IMR-90 (cell line): ENCODE measurements at regions not wholly inside any gene's neighbourhood (a gene's known extent, or its start where the extent isn't known, plus 50 kb on each side); places are given as distances from the start of the nearest gene placed in this dataset.

Source experiments
- ATAC-seq: fragments of 200-7000 bp; cut with Tn5 transposase; 2 replicates; pipeline ENCODE4 v1.9.1; 2020; ENCODE audit warnings: low read depth, mild to moderate bottlenecking, moderate library complexity
- BruUV-seq: library from RNA; stranded (reverse); fragments of 400-500 nt; replicated peaks from 2 replicates; lab custom pipeline; 2021; lab: Mats Ljungman, UMichigan
- CTCF ChIA-PET: fragments of 300-600 bp; formaldehyde crosslinking; extraction: SDS; loops from one replicate; lab custom pipeline; 2021; ENCODE audit warnings: antibody characterized with exemption; lab: Yijun Ruan, JAX
- POLR2A ChIA-PET: fragments of 300-600 bp; sonication (Branson Sonifier 250); formaldehyde crosslinking; loops from one replicate; lab custom pipeline; 2022; ENCODE audit warnings: antibody characterized with exemption; ENCODE audit not compliant: unreplicated experiment; lab: Charles Lee
- DNase-seq: peaks from one replicate; pipeline ENCODE4 v3.0.0; 2013
- H2AFZ ChIP-seq: replicated peaks from 2 replicates; pipeline ENCODE3; 2013; ENCODE audit warnings: low read length, mild to moderate bottlenecking; ENCODE audit not compliant: poor library complexity
- H2AK5ac ChIP-seq: 2 replicates; pipeline ENCODE4 v1.6.1; 2013; ENCODE audit warnings: low read depth, low read length, inconsistent platforms
- H2AK9ac ChIP-seq: replicated peaks from 2 replicates; pipeline ENCODE3; 2013; ENCODE audit warnings: mild to moderate bottlenecking, low read depth, low read length, moderate library complexity; ENCODE audit not compliant: poor library complexity
- H2BK120ac ChIP-seq: 2 replicates; pipeline ENCODE4 v1.6.1; 2013; ENCODE audit warnings: low read depth, low read length, inconsistent platforms
- H2BK15ac ChIP-seq: 3 replicates; pipeline ENCODE4 v1.6.1; 2013; ENCODE audit warnings: low read depth, low read length, inconsistent platforms
- H2BK20ac ChIP-seq: 2 replicates; pipeline ENCODE4 v1.6.1; 2013; ENCODE audit warnings: low read depth, mild to moderate bottlenecking, inconsistent platforms, low read length, moderate library complexity
- H2BK5ac ChIP-seq: 2 replicates; pipeline ENCODE4 v1.6.1; 2013; ENCODE audit warnings: mild to moderate bottlenecking, low read depth, low read length, inconsistent platforms; ENCODE audit not compliant: poor library complexity, severe bottlenecking
- H3K14ac ChIP-seq: replicated peaks from 2 replicates; pipeline ENCODE4 v1.6.1; 2013; ENCODE audit warnings: low read depth, low read length, inconsistent platforms
- H3K18ac ChIP-seq: 2 replicates; pipeline ENCODE4 v1.6.1; 2013; ENCODE audit warnings: low read depth, low read length, control low read depth
- H3K23ac ChIP-seq: 2 replicates; pipeline ENCODE4 v1.6.1; 2013; ENCODE audit warnings: low read depth, low read length, inconsistent platforms
- H3K27ac ChIP-seq: 2 replicates; pipeline ENCODE4 v1.5.1; 2013; ENCODE audit warnings: mild to moderate bottlenecking, control low read depth, low read length; ENCODE audit not compliant: insufficient read depth
- H3K27me3 ChIP-seq: 2 replicates; pipeline ENCODE4 v1.6.1; 2013; ENCODE audit warnings: low read length; ENCODE audit not compliant: control insufficient read depth, insufficient read depth
- H3K36me3 ChIP-seq: 2 replicates; pipeline ENCODE4 v1.6.1; 2013; ENCODE audit warnings: low read length, mixed read lengths; ENCODE audit not compliant: control insufficient read depth, insufficient read depth
- H3K4ac ChIP-seq: 2 replicates; pipeline ENCODE4 v1.6.1; 2013; ENCODE audit warnings: low read depth, low read length, inconsistent platforms
- H3K4me1 ChIP-seq: 2 replicates; pipeline ENCODE4 v1.6.1; 2013; ENCODE audit warnings: low read length, mixed read lengths; ENCODE audit not compliant: control insufficient read depth, insufficient read depth
- H3K4me2 ChIP-seq: 2 replicates; pipeline ENCODE4 v1.6.1; 2013; ENCODE audit warnings: low read depth, mild to moderate bottlenecking, control low read depth, low read length, moderate library complexity
- H3K4me3 ChIP-seq: 2 replicates; pipeline ENCODE4 v1.5.1; 2013; ENCODE audit warnings: low read depth, mild to moderate bottlenecking, control low read depth, low read length, moderate library complexity; ENCODE audit not compliant: insufficient read depth
- H3K56ac ChIP-seq: 2 replicates; pipeline ENCODE4 v1.6.1; 2013; ENCODE audit warnings: low read length, inconsistent platforms; ENCODE audit not compliant: insufficient read depth; ENCODE audit errors: extremely low read depth
- H3K79me1 ChIP-seq, 2 experiments: 2 replicates each; pipeline ENCODE4 v1.6.1; 2013; ENCODE audit warnings: low read length in 2 of 2, inconsistent platforms in 1 of 2, low read depth in 1 of 2
- H3K9ac ChIP-seq: 2 replicates; pipeline ENCODE4 v1.6.1; 2013; ENCODE audit warnings: low read depth, low read length, control low read depth
- H3K9me1 ChIP-seq: 2 replicates; pipeline ENCODE4 v1.6.1; 2013; ENCODE audit warnings: low read length, inconsistent platforms; ENCODE audit not compliant: insufficient read depth
- H3K9me3 ChIP-seq: 2 replicates; pipeline ENCODE4 v1.6.1; 2013; ENCODE audit warnings: low read length; ENCODE audit not compliant: control insufficient read depth, insufficient read depth
- H4K20me1 ChIP-seq: 2 replicates; pipeline ENCODE4 v1.6.1; 2013; ENCODE audit warnings: low read length, inconsistent platforms; ENCODE audit not compliant: insufficient read depth
- H4K5ac ChIP-seq: 2 replicates; pipeline ENCODE4 v1.6.1; 2013; ENCODE audit warnings: mild to moderate bottlenecking, low read depth, low read length, control low read depth
- H4K8ac ChIP-seq, 2 experiments: 2 replicates each; pipeline ENCODE4 v1.6.1; 2013; ENCODE audit warnings: low read depth in 2 of 2, low read length in 2 of 2, control low read depth in 1 of 2, inconsistent platforms in 1 of 2
- H4K91ac ChIP-seq: 2 replicates; pipeline ENCODE4 v1.6.1; 2013; ENCODE audit warnings: low read depth, low read length, inconsistent platforms; ENCODE audit not compliant: insufficient read depth
- MAZ ChIP-seq: IDR thresholded peaks from 2 replicates; pipeline ENCODE4 v1.6.1; 2012; ENCODE audit warnings: low read depth, mild to moderate bottlenecking, low read length, improper control_type of control experiment, moderate library complexity, borderline replicate concordance
- WGBS, 2 experiments: methylation state at CpG; one replicate each; pipeline versions ENCODE4 v1.1.5 to v1.1.7; 2013; ENCODE audit warnings: missing lambda C conversion rate in 2 of 2; ENCODE audit not compliant: insufficient read length in 1 of 2; ENCODE audit errors: extremely low coverage in 2 of 2; 5-methylcytosine and 5-hydroxymethylcytosine counted together
- dilution Hi-C: fragments of 300-500 bp; cut with HindIII; formaldehyde crosslinking; loops from one replicate; pipeline ENCODE4 v1.14.3; 2018; ENCODE audit warnings: low sequenced_read_pairs; ENCODE audit not compliant: unreplicated experiment
- in situ Hi-C: fragments of 300-500 bp; cut with MboI; formaldehyde crosslinking; loops from 3 replicates; pipeline ENCODE4 v1.14.3; 2019; ENCODE audit warnings: low sequenced_read_pairs, inconsistent platforms, mixed read lengths
- intact Hi-C: fragments of 100-400 bp; cut with micrococcal nuclease; formaldehyde crosslinking; loops from 2 replicates; pipeline ENCODE4 v1.10.0; 2022
- TF ChIP-seq, protein P1 (sequence below): fragments of 150-350 bp; IDR thresholded peaks from 2 replicates; pipeline ENCODE4 v1.6.1; 2017; ENCODE audit warnings: mild to moderate bottlenecking, antibody characterized with exemption, low read length, low read depth

- H3K4me1 ChIP-seq, result peaks cover 2% of the 10 kb centered on the region
- no TSS peak for BruUV-seq
- no peak overlapping the region for H4K8ac ChIP-seq
- H3K9me1 ChIP-seq, result no peaks in the 10 kb centered on the region
- no peak for TF ChIP-seq MAZ
- TF ChIP-seq, protein P1, sequence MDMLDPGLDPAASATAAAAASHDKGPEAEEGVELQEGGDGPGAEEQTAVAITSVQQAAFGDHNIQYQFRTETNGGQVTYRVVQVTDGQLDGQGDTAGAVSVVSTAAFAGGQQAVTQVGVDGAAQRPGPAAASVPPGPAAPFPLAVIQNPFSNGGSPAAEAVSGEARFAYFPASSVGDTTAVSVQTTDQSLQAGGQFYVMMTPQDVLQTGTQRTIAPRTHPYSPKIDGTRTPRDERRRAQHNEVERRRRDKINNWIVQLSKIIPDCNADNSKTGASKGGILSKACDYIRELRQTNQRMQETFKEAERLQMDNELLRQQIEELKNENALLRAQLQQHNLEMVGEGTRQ, result no peak
- dilution Hi-C loops, result no loop called here
- ChIA-PET CTCF (interaction anchor here (1.1 kb wide), 1 partner anchor 82 kb away, joined by 3 read pairs; no protein-coding TSS in a partner anchor), POLR2A (no interaction called here)
- no peak overlapping the region for H3K18ac ChIP-seq
- no peak overlapping the region for H3K4me2 ChIP-seq
- H2AK9ac ChIP-seq, result no peak overlapping the region
- no peak overlapping the region for H3K4me3 ChIP-seq
- no CpG with 5 or more reads among the region's 1 CpG for WGBS, 2 experiments
- H3K23ac ChIP-seq, result no peak overlapping the region
- no peak overlapping the region for H4K5ac ChIP-seq
- no peaks in the 10 kb centered on the region for H3K27me3 ChIP-seq
- H3K14ac ChIP-seq, result no peak overlapping the region
- no peaks in the 10 kb centered on the region for H4K20me1 ChIP-seq
- DNase-seq (no peak), ATAC-seq (no peak)
- H3K9ac ChIP-seq, result no peak overlapping the region
- no peak overlapping the region for H2AFZ ChIP-seq
- no peak overlapping the region for H3K4ac ChIP-seq
- no peak overlapping the region for H4K91ac ChIP-seq
- no peak overlapping the region for H2BK20ac ChIP-seq
- H2BK15ac ChIP-seq, result no peak overlapping the region
- H3K79me1 ChIP-seq, result no peaks in the 10 kb centered on the region
- H2BK120ac ChIP-seq, result no peak overlapping the region
- in situ Hi-C loops, result no loop called here
- no peak overlapping the region for H2AK5ac ChIP-seq
- H3K56ac ChIP-seq, result no peak overlapping the region
- no peak overlapping the region for H3K27ac ChIP-seq
- no peaks in the 10 kb centered on the region for H3K36me3 ChIP-seq
- H3K9me3 ChIP-seq, result no peaks in the 10 kb centered on the region
- intact Hi-C loops, result no loop called here
- no peak overlapping the region for H2BK5ac ChIP-seq
These were observed 364.1 kb upstream of the LYPLAL1 start for GRCh38 chr1:218809625-218810024.
